ELR (cell line): ENCODE measurements at regions not wholly inside any gene's neighbourhood (a gene's known extent, or its start where the extent isn't known, plus 50 kb on each side); places are given as distances from the start of the nearest gene placed in this dataset.
"Not testable (repeated sequence)": the region's sequence is repeated elsewhere in the genome, so short reads cannot be mapped to it uniquely, and the experiment has no call there.

Source experiments
- DNase-seq: peaks from one replicate; pipeline ENCODE4 v3.0.0-alpha.2; 2015; ENCODE audit warnings: low read depth

- DNase-seq = no peak
Measured at GRCh38 chr6:67219346-67219745, 1415.7 kb upstream of the ADGRB3 start.

GRCh38 chr6:67212584-67212983 is 1422.5 kb upstream of the ADGRB3 start:
- no peak for DNase-seq

DNA sequence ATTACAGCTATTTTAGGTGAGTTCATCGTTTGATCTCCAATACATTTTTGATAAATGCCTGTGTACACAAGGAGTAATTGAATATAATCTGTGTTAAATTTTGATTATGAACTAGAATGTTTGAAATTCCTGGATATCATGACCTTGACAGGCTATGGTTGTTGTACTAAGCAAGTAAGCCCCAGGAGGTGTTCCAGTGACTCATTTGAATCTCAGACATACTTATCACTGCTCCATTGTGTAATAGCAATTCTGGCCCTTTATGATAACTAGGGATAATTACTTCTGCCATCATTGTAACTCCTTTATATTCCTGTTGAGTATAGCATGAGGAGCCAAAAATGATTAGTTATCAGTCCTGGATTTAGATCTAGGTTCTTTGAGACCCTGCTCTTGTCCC is 1424.6 kb upstream of the ADGRB3 start:
- no peak for DNase-seq

DNA sequence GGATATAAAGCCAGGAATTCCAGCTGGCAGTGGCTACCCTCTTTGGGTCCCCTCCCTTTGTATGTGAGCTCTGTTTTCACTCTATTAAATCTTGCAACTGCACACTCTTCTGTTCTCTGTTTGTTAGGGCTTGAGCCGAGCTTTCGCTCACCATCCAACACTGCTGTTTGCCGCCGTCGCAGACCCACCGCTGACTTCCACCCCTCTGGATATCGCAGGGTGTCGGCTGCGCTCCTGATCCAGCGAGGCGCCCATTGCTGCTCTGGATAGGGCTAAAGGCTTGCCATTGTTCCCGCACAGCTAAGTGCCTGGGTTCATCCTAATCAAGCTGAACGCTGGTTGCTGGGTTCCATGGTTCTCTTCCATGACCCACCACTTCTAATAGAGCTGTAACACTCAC is 1433.5 kb upstream of the ADGRB3 start:
- DNase-seq = no peak

DNA sequence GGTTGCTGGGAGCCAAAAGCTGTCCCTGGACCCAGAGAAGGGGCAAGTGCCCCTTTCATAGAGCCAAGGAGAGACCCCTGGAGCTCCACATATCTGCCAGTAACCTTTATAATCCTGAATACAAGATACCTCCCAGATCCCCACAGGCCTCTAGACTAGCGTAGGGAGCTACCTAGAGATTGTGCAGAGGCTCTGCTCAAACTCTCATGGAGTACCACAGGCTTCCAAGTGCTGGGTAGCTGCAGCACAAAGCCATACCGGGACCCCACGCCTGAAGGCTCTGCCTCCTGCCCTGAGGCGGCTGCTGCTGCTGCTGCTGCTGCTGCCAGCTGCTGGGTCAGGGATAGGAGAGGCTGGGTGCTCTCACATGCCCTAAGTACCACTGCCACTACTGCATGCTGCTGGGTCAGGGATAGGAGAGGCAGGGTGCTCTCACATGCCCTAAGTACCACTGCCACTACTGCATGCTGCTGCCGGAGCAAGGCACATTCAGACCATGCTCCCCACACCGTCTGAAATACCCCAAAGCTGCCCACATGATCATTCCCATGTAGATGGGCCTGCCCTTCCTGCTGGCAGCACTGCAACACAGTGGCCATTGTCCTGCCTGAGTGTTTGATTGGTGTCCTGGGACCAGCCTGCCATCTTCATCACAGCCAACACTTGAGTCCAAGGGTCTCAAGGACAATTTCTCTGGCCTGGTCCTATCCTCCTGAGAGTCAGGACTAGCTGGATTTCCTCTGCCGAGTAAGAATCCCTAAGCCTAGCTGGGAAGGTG is 1434.3 kb upstream of the ADGRB3 start:
- no peak for DNase-seq

GRCh38 chr6:67199425-67199824 is 1435.7 kb upstream of the ADGRB3 start:
- DNase-seq = no peak

- no peak for DNase-seq
Measured at GRCh38 chr6:67190733-67191132, 1444.3 kb upstream of the ADGRB3 start.

DNA sequence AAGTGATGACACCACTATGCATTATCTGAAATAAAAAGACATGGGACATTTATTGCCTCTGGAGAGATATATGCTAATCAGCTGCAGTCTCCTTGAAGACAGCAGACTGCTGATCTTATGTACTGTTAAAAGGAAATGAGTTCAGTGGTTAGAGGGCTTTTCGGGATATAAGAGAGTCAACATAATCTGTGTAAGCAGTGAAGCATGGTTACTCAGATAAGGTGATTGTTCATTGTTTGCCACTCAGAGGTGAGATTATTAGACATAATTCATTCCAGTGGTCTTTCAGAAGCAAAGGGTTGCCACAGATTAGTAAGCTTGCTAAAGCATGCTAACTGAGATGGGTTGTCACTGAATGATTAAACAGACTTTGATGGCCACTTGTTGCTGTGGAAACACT is 1450.7 kb upstream of the ADGRB3 start:
- DNase-seq = no peak

- no peak for DNase-seq
Measured at GRCh38 chr6:67175101-67175500, 1460.0 kb upstream of the ADGRB3 start.

DNA sequence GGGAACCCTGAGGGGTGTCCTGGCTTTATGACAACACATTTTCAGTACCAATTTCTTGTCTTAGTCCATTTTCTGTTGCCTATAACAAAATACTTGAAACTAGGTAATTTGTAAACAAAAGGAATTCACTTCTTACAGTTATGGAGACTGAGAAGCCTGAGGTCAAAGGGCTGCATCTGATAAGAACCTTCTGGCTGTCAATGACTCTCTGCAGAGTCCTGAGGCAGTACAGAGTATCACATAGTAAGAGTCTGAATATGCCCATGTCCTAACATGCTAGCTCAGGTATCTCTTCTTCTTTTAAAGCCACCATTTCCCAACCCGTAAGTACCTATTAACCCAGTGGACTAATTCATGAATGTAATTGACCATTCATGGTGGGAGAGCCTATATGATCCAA is 1458.6 kb upstream of the EYS start:
- no peak for DNase-seq

DNA sequence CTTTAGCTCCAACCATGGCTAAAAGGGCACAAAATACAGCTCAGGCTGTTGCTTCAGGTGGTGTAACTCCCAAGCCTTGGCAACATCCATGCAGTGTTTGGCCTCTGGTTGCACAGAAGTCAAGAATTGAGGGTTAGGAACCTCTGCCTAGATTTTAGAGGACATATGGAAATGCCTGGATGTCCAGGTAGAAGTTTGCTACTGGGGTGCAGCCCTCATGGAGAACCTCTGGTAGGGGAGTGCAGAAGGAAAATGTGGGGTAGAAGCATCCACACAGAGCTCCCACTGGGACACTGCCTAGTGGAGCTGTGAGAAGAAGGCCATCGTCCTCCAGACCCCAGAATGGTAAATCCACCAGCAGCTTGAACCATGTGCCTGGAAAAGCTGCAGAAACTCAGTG is 1453.8 kb upstream of the EYS start:
- no peak for DNase-seq

DNA sequence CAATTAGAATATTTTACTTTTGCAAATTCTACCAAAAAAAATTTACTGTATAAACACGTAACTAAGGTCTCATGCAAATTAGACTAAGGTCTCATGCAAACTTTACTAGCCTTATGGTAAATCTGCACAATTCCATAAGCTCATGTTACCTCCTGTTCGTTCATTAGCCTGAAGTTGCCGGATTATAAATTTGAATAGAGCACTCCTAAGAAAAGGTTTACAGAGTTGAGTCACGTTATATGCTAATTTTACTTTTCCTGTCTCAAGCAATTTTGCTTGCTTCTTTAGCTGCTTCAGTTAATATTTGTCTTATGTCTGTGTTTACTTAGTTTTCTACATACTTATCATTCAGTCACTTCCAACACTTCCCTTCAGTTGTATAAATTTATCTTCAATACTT is 1434.0 kb upstream of the EYS start:
- DNase-seq = no peak

- no peak for DNase-seq
Measured at GRCh38 chr6:67133973-67134372, 1426.9 kb upstream of the EYS start.

DNA sequence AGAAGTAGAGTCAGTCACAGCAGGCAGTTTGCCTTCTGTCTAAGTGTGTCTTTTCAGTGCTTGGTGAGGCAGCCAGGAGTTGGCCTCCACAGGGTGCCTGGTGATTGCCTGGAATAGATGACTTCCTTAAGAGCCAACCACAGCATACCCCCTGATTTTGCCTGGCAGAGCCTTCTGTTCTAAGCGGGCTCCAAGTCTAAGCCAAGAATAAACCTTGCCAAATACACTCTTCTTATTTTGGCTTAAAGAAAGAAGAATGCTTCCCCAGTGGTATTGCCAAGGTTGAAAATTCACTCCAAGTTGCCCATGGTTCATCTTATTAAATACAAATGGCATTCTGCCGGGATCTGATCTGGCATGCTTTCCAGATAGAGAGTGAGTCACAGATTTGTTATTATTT is 1424.8 kb upstream of the EYS start:
- DNase-seq = no peak

GRCh38 chr6:67129780-67130179 is 1422.8 kb upstream of the EYS start:
- DNase-seq = no peak

DNA sequence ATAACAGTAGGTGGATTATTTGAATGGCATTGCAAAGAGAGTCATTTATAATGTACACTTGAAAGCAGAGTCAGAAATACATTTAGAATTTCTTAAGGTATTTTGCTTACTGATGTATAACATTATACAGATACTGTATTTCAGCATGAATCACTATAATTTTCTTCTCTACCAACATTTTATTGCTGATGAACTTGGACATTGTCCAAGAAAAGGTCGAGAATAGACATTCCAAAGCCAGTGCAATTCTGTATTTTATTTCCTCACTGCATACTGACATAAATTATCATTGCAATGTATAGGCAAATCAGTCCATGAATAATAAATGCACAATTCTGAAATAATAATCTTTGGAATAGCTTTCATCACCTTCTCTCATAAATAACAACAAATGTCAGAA is 1420.0 kb upstream of the EYS start:
- DNase-seq = no peak

- no peak for DNase-seq
Measured at GRCh38 chr6:67121115-67121514, 1414.1 kb upstream of the EYS start.

DNA sequence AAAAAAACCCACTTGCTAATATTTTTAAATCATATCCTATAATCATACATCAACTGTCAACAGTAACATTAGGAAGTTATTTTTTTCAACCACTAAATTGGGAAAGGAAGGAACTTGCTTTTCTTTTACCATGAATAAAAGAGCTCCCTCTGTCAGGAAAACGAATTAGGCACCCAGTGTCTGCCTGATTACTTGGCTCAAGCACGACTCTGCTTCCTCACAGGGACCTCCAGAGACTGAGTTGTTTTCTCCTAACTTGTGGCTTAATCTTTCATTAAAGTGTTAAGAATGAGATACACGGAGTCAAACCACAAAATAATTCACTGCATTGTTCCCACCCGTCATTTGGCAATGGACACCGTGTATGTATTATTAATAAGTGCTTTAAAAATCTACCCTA is 1405.1 kb upstream of the EYS start:
- DNase-seq = no peak

DNA sequence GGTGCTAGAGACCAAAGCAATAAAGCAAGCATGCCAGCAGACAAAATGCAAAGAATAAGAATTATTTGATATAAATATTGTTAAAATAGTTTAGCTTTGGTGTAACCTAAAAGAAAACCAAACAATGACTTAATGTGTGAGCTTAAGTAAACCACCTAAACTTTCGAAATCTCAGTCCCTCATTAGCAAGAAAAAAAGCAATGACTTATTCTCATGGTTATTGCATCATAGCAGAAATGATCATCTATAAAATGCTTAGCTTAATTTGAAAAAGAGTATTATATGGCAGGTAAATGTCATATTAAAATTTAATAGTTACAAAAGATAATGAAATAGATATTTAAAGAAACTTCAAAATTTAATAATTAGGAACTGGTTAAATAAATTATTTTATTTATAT is 1395.7 kb upstream of the EYS start:
- DNase-seq = no peak

GRCh38 chr6:67095618-67096226 is 1388.7 kb upstream of the EYS start:
- not testable (repeated sequence) for DNase-seq

DNA sequence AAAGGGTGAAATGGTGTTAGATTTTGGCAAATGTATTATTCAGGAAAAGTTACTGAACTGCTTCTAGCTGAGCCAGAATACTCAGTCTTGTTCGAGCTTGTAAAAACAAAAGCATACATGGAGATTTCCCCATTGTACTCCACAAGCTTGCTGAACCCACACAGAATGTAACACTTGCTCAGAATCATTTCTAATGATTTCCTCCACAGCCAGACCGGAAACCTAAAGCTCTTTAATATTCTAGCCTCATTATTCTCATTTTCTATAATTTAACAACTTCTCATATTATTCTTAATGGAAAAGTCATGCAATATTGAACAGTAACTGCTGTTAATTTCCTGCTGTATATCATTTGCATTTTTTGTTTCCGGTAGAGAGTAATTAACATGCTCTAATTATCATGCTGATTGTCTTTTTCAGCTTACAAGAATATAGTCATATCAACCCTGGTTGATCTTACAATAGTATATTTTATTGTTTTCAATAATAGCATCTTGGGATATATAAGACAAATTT is 1387.5 kb upstream of the EYS start:
- DNase-seq = no peak

GRCh38 chr6:67073938-67074337 is 1366.9 kb upstream of the EYS start:
- no peak for DNase-seq

GRCh38 chr6:67068781-67069180 is 1361.8 kb upstream of the EYS start:
- no peak for DNase-seq

DNA sequence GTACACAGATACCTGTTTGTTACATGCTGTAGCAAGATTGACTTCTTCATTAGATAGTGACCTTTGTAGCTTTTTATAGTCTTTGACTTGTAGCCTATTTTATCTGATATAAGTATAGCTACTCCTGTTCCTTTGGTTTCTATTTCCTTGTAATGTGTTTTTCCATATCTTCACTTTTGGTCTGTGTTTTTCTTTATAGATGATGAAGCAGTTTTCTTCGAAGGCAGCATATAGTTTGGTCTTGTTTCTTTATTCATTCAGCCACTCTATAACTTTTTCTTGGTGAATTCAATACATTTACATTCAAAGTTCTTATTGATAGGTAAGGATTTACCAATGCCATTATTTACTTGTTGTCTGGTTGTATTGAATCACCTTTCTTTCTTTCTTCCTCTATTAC is 1357.3 kb upstream of the EYS start:
- no peak for DNase-seq
